ENCODE measurements at regions not wholly inside any gene's neighbourhood (a gene's known extent, or its start where the extent isn't known, plus 50 kb on each side); places are given as distances from the start of the nearest gene placed in this dataset.
"Not testable (repeated sequence)": the region's sequence is repeated elsewhere in the genome, so short reads cannot be mapped to it uniquely, and the experiment has no call there.

- H3K4me1 ChIP-seq (ENCODE audit: control insufficient read depth, insufficient read depth, low read length, poor library complexity, severe bottlenecking); H3K27me3 ChIP-seq (replicated peaks; ENCODE audit: control insufficient read depth, insufficient read depth, low read length, poor library complexity, severe bottlenecking); H3K36me3 ChIP-seq (ENCODE audit: control insufficient read depth, insufficient read depth, low read length); H3K4me3 ChIP-seq (ENCODE audit: insufficient read depth, low read depth, low read length, poor library complexity, severe bottlenecking); H3K27ac ChIP-seq (ENCODE audit: insufficient read depth, low read length, poor library complexity, severe bottlenecking); H3K9me3 ChIP-seq (ENCODE audit: control insufficient read depth, low read length); DNase-seq: not testable (repeated sequence)
Measured at GRCh38 chr16:88237314-88237713, 145.4 kb upstream of the ZNF469 start.

GRCh38 chr16:88237761-88238415 lies 144.9 kb upstream of the ZNF469 start:
- not testable (repeated sequence) for H3K4me1 ChIP-seq (ENCODE audit: control insufficient read depth, insufficient read depth, low read length, poor library complexity, severe bottlenecking); H3K9me3 ChIP-seq (ENCODE audit: control insufficient read depth, low read length); H3K4me3 ChIP-seq (ENCODE audit: insufficient read depth, low read depth, low read length, poor library complexity, severe bottlenecking); H3K27ac ChIP-seq (ENCODE audit: insufficient read depth, low read length, poor library complexity, severe bottlenecking); H3K27me3 ChIP-seq (replicated peaks; ENCODE audit: control insufficient read depth, insufficient read depth, low read length, poor library complexity, severe bottlenecking); H3K36me3 ChIP-seq (ENCODE audit: control insufficient read depth, insufficient read depth, low read length); DNase-seq

- H3K27ac ChIP-seq (ENCODE audit: insufficient read depth, low read length, poor library complexity, severe bottlenecking); H3K4me3 ChIP-seq (ENCODE audit: insufficient read depth, low read depth, low read length, poor library complexity, severe bottlenecking); DNase-seq; H3K27me3 ChIP-seq (replicated peaks; ENCODE audit: control insufficient read depth, insufficient read depth, low read length, poor library complexity, severe bottlenecking); H3K36me3 ChIP-seq (ENCODE audit: control insufficient read depth, insufficient read depth, low read length); H3K4me1 ChIP-seq (ENCODE audit: control insufficient read depth, insufficient read depth, low read length, poor library complexity, severe bottlenecking); H3K9me3 ChIP-seq (ENCODE audit: control insufficient read depth, low read length): not testable (repeated sequence)
Measured at GRCh38 chr16:88238732-88239274, 144.0 kb upstream of the ZNF469 start.

DNA sequence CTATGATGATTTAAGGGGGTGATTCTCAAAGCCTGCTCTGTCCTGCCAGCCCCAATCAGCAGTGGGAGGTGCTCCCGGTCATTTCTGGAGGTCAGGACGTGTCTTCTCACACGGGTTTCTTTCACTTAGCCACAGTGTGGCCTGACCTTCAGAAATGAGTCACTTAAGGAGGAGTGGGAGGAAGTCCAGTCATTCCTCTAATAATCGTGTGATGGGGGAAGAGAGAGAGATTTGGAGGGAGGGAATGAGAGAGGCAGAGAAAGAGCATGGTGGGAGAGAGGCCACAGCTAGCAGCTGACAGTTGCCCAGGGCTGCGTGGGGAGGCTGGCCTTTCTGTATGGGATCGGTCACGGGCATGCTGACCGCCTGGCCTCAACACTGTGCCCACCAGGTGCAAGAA lies 142.6 kb upstream of the ZNF469 start:
- not testable (repeated sequence) for H3K4me1 ChIP-seq (ENCODE audit: control insufficient read depth, insufficient read depth, low read length, poor library complexity, severe bottlenecking); H3K36me3 ChIP-seq (ENCODE audit: control insufficient read depth, insufficient read depth, low read length); H3K4me3 ChIP-seq (ENCODE audit: insufficient read depth, low read depth, low read length, poor library complexity, severe bottlenecking); DNase-seq; H3K27ac ChIP-seq (ENCODE audit: insufficient read depth, low read length, poor library complexity, severe bottlenecking); H3K27me3 ChIP-seq (replicated peaks; ENCODE audit: control insufficient read depth, insufficient read depth, low read length, poor library complexity, severe bottlenecking); H3K9me3 ChIP-seq (ENCODE audit: control insufficient read depth, low read length)

GRCh38 chr16:88240776-88241175 lies 142.0 kb upstream of the ZNF469 start:
- not testable (repeated sequence) for H3K27me3 ChIP-seq (replicated peaks; ENCODE audit: control insufficient read depth, insufficient read depth, low read length, poor library complexity, severe bottlenecking); H3K27ac ChIP-seq (ENCODE audit: insufficient read depth, low read length, poor library complexity, severe bottlenecking); H3K4me3 ChIP-seq (ENCODE audit: insufficient read depth, low read depth, low read length, poor library complexity, severe bottlenecking); H3K9me3 ChIP-seq (ENCODE audit: control insufficient read depth, low read length); H3K4me1 ChIP-seq (ENCODE audit: control insufficient read depth, insufficient read depth, low read length, poor library complexity, severe bottlenecking); DNase-seq; H3K36me3 ChIP-seq (ENCODE audit: control insufficient read depth, insufficient read depth, low read length)

GRCh38 chr16:88241404-88242311 lies 141.1 kb upstream of the ZNF469 start:
- H3K27me3 ChIP-seq (replicated peaks; ENCODE audit: control insufficient read depth, insufficient read depth, low read length, poor library complexity, severe bottlenecking); H3K4me1 ChIP-seq (ENCODE audit: control insufficient read depth, insufficient read depth, low read length, poor library complexity, severe bottlenecking); H3K27ac ChIP-seq (ENCODE audit: insufficient read depth, low read length, poor library complexity, severe bottlenecking); H3K4me3 ChIP-seq (ENCODE audit: insufficient read depth, low read depth, low read length, poor library complexity, severe bottlenecking); H3K9me3 ChIP-seq (ENCODE audit: control insufficient read depth, low read length); DNase-seq; H3K36me3 ChIP-seq (ENCODE audit: control insufficient read depth, insufficient read depth, low read length): not testable (repeated sequence)

DNA sequence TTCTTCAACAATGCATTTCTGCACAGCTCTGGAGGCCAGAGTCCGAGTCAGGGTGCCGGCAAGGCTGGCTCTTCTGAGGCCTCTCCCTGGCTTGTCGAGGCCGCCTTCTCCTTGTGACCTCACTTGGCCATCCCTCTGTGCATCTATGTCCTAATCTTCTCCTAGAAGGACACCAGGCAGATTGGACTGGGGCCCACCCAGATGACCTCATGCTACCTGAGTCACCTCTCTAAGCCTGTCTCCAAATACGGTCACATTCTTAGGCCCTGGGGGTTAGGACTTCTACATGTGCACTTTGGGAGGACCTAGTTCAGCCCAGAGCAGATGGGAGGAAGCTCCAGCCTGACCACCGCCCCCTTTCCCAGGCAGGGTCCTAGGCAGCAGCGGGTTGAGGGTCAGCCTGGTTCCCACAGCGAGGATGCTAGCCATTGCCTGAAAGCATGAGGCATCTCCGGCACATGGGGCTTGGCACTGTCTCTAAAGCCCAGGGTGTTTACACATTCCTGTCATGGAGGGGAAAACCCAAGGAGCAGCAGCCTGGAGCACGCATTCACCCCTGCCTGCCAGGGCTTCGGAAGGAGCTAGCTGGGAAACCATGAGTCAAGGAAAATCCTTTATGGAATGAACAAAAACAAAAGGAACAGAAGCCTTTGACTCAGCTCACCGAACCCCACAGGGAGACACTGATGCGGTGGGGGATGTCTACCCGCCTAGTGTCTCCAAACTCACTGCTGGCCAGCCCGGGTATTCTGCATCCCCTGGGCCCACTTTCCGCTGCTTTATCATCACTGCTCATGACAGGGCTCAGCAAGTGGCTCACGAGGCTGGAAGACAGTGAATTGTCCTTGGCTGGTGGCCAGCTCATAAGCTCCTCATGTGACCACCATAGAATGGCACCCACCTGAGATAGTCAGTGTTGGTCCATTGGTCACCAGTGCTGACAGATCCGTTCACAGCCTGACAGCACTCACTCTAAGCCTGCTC lies 140.2 kb upstream of the ZNF469 start:
- H3K36me3 ChIP-seq (ENCODE audit: control insufficient read depth, insufficient read depth, low read length); H3K4me3 ChIP-seq (ENCODE audit: insufficient read depth, low read depth, low read length, poor library complexity, severe bottlenecking); H3K4me1 ChIP-seq (ENCODE audit: control insufficient read depth, insufficient read depth, low read length, poor library complexity, severe bottlenecking); H3K27ac ChIP-seq (ENCODE audit: insufficient read depth, low read length, poor library complexity, severe bottlenecking); H3K9me3 ChIP-seq (ENCODE audit: control insufficient read depth, low read length); DNase-seq; H3K27me3 ChIP-seq (replicated peaks; ENCODE audit: control insufficient read depth, insufficient read depth, low read length, poor library complexity, severe bottlenecking): not testable (repeated sequence)

- not testable (repeated sequence) for H3K4me1 ChIP-seq (ENCODE audit: control insufficient read depth, insufficient read depth, low read length, poor library complexity, severe bottlenecking); H3K27me3 ChIP-seq (replicated peaks; ENCODE audit: control insufficient read depth, insufficient read depth, low read length, poor library complexity, severe bottlenecking); H3K27ac ChIP-seq (ENCODE audit: insufficient read depth, low read length, poor library complexity, severe bottlenecking); DNase-seq; H3K36me3 ChIP-seq (ENCODE audit: control insufficient read depth, insufficient read depth, low read length); H3K9me3 ChIP-seq (ENCODE audit: control insufficient read depth, low read length); H3K4me3 ChIP-seq (ENCODE audit: insufficient read depth, low read depth, low read length, poor library complexity, severe bottlenecking)
Measured at GRCh38 chr16:88243921-88244320, 138.8 kb upstream of the ZNF469 start.

- not testable (repeated sequence) for DNase-seq; H3K27me3 ChIP-seq (replicated peaks; ENCODE audit: control insufficient read depth, insufficient read depth, low read length, poor library complexity, severe bottlenecking); H3K9me3 ChIP-seq (ENCODE audit: control insufficient read depth, low read length); H3K4me3 ChIP-seq (ENCODE audit: insufficient read depth, low read depth, low read length, poor library complexity, severe bottlenecking); H3K4me1 ChIP-seq (ENCODE audit: control insufficient read depth, insufficient read depth, low read length, poor library complexity, severe bottlenecking); H3K36me3 ChIP-seq (ENCODE audit: control insufficient read depth, insufficient read depth, low read length); H3K27ac ChIP-seq (ENCODE audit: insufficient read depth, low read length, poor library complexity, severe bottlenecking)
Measured at GRCh38 chr16:88245241-88246081, 137.3 kb upstream of the ZNF469 start.
